HCT116 (cell line): ENCODE measurements at regions not wholly inside any gene's neighbourhood (a gene's known extent, or its start where the extent isn't known, plus 50 kb on each side); places are given as distances from the start of the nearest gene placed in this dataset.

Source experiments
- ATAC-seq: fragments of 200-7000 bp; cut with Tn5 transposase; 2 replicates; pipeline ENCODE4 v1.9.1; 2020; ENCODE audit warnings: mild to moderate bottlenecking, moderate library complexity
- BruUV-seq: library from RNA; stranded (reverse); fragments of 400-500 nt; replicated peaks from 2 replicates; lab custom pipeline; 2021; lab: Mats Ljungman, UMichigan
- CTCF ChIA-PET: fragments of 300-600 bp; sonication (Branson Sonifier 250); formaldehyde crosslinking; loops from one replicate; lab custom pipeline; 2021; ENCODE audit warnings: antibody characterized with exemption; lab: Charles Lee
- POLR2A ChIA-PET: fragments of 300-600, 350-600 bp; sonication (Branson Sonifier 250); formaldehyde crosslinking; loops from one replicate; lab custom pipeline; 2021; ENCODE audit warnings: antibody characterized with exemption; lab: Charles Lee
- RAD21 ChIA-PET, 2 experiments: fragments of 300-600 bp; sonication (Branson Sonifier 250); formaldehyde crosslinking; loops; one replicate each; lab custom pipeline; 2023; ENCODE audit warnings: low total read pairs in 2 of 2; ENCODE audit not compliant: uncharacterized antibody in 2 of 2, unreplicated experiment in 2 of 2, low non-redundant PET in 1 of 2; lab: Charles Lee
- DNase-seq: peaks from one replicate; pipeline ENCODE4 v3.0.0-alpha.2; 2010; ENCODE audit warnings: low read depth, low spot score
- H2AFZ ChIP-seq: fragments of 200-600 bp; shearing (Covaris generic), sonication (generic); 2 replicates; pipeline ENCODE4 v1.6.1; 2017; ENCODE audit warnings: low read depth, mixed run types, mixed read lengths, antibody characterized with exemption, low read length; ENCODE audit not compliant: poor library complexity, severe bottlenecking
- H3K27ac ChIP-seq: 2 replicates; pipeline ENCODE4 v1.5.1; 2012; ENCODE audit warnings: low read depth, low read length
- H3K27me3 ChIP-seq: fragments of 200-600 bp; sonication (generic); 2 replicates; pipeline ENCODE4 v1.6.1; 2016; ENCODE audit warnings: mixed run types, low read length, mixed read lengths; ENCODE audit not compliant: insufficient read depth
- H3K36me3 ChIP-seq, 2 experiments: fragments of 200-500 bp in 1 of 2; fragments of 200-600 bp in 1 of 2; sonication (Bioruptor generic) in 1 of 2; sonication (generic) in 1 of 2; 2 replicates each; pipeline versions ENCODE4 v1.5.1 to v1.6.1; 2014 to 2016; ENCODE audit warnings: low read length in 2 of 2, inconsistent platforms in 1 of 2, mixed read lengths in 1 of 2, mixed run types in 1 of 2; ENCODE audit not compliant: insufficient read depth in 2 of 2, control insufficient read depth in 1 of 2
- H3K4me1 ChIP-seq, 2 experiments: fragments of 200-600 bp in 1 of 2; sonication (generic) in 1 of 2; 2 replicates each; pipeline versions ENCODE4 v1.5.1 to v1.6.1; 2012 to 2017; ENCODE audit warnings: low read length in 2 of 2, inconsistent platforms in 1 of 2, mild to moderate bottlenecking in 1 of 2, mixed read lengths in 1 of 2, mixed run types in 1 of 2, moderate library complexity in 1 of 2; ENCODE audit not compliant: insufficient read depth in 2 of 2, control insufficient read depth in 1 of 2
- H3K4me2 ChIP-seq: fragments of 200-600 bp; sonication (generic); 2 replicates; pipeline ENCODE4 v1.6.1; 2017; ENCODE audit warnings: mixed run types, low read length, mixed read lengths
- H3K4me3 ChIP-seq, 2 experiments: fragments of 200-600 bp in 1 of 2; sonication (generic) in 1 of 2; replicated peaks in 1 of 2; 2 replicates each; pipeline ENCODE4 v1.5.1; 2011 to 2016; ENCODE audit warnings: low read length in 2 of 2, control low read depth in 1 of 2, low read depth in 1 of 2, mild to moderate bottlenecking in 1 of 2, mixed read lengths in 1 of 2, mixed run types in 1 of 2
- H3K79me2 ChIP-seq: fragments of 200-600 bp; sonication (generic); 2 replicates; pipeline ENCODE4 v1.6.1; 2017; ENCODE audit warnings: mild to moderate bottlenecking, mixed run types, low read length, moderate library complexity, mixed read lengths; ENCODE audit not compliant: insufficient read depth
- H3K9ac ChIP-seq: fragments of 200-600 bp; sonication (generic); 2 replicates; pipeline ENCODE4 v1.6.1; 2016; ENCODE audit warnings: low read length, mixed read lengths
- H3K9me2 ChIP-seq: fragments of 200-600 bp; sonication (generic), shearing (Covaris generic); 2 replicates; pipeline ENCODE4 v1.6.1; 2017; ENCODE audit warnings: mixed run types, mild to moderate bottlenecking, moderate library complexity; ENCODE audit not compliant: insufficient read depth
- H3K9me3 ChIP-seq, 2 experiments: fragments of 200-500 bp in 1 of 2; fragments of 200-600 bp in 1 of 2; sonication (Bioruptor generic) in 1 of 2; sonication (generic) in 1 of 2; 2 replicates each; pipeline ENCODE4 v1.6.1; 2014 to 2017; ENCODE audit warnings: low read length in 2 of 2, mixed read lengths in 2 of 2, inconsistent platforms in 1 of 2, low read depth in 1 of 2, mild to moderate bottlenecking in 1 of 2, mixed run types in 1 of 2, moderate library complexity in 1 of 2; ENCODE audit not compliant: control insufficient read depth in 1 of 2, insufficient read depth in 1 of 2
- H4K20me1 ChIP-seq: fragments of 200-600 bp; sonication (generic), shearing (Covaris generic); 2 replicates; pipeline ENCODE4 v1.6.1; 2017; ENCODE audit warnings: mixed run types, mild to moderate bottlenecking, moderate library complexity; ENCODE audit not compliant: insufficient read depth
- EGR1 ChIP-seq: IDR thresholded peaks from 2 replicates; pipeline ENCODE4 v1.6.1; 2012; ENCODE audit warnings: low read depth
- EZH2 ChIP-seq: fragments of 200-600 bp; sonication (generic); IDR thresholded peaks from 2 replicates; pipeline ENCODE4 v1.6.1; 2017; ENCODE audit warnings: antibody characterized with exemption, mixed run types
- FOSL1 ChIP-seq: IDR thresholded peaks from 2 replicates; pipeline ENCODE4 v1.6.1; 2012; ENCODE audit warnings: low read depth
- JUND ChIP-seq: IDR thresholded peaks from 2 replicates; pipeline ENCODE4 v1.6.1; 2012
- POLR2A ChIP-seq: IDR thresholded peaks from 2 replicates; pipeline ENCODE4 v1.7.0; 2011; ENCODE audit warnings: borderline replicate concordance; ENCODE audit not compliant: insufficient read depth, insufficient read length; ENCODE audit errors: extremely low read depth
- POLR2AphosphoS5 ChIP-seq: IDR thresholded peaks from 2 replicates; pipeline ENCODE4 v1.6.1; 2011; ENCODE audit warnings: mild to moderate bottlenecking, low read depth, low read length, moderate library complexity
- RAD21 ChIP-seq: IDR thresholded peaks from 2 replicates; pipeline ENCODE4 v1.6.1; 2012; ENCODE audit warnings: low read depth, mild to moderate bottlenecking
- SIN3A ChIP-seq: IDR thresholded peaks from 2 replicates; pipeline ENCODE4 v1.6.1; 2012; ENCODE audit warnings: low read depth
- YY1 ChIP-seq: IDR thresholded peaks from 2 replicates; pipeline ENCODE4 v1.6.1; 2011; ENCODE audit warnings: low read length, low read depth, moderate library complexity, mild to moderate bottlenecking; ENCODE audit not compliant: insufficient replicate concordance; ENCODE audit errors: extremely low read depth
- ZNF274 ChIP-seq: fragments of 200-500 bp; sonication (Bioruptor generic); IDR thresholded peaks from 2 replicates; pipeline ENCODE4 v1.6.1; 2014; ENCODE audit warnings: mild to moderate bottlenecking, low read depth, low read length, inconsistent platforms
- intact Hi-C: fragments of 100-400 bp; cut with micrococcal nuclease; formaldehyde crosslinking; loops from 2 replicates; pipeline ENCODE4 v1.10.0; 2022
- TF ChIP-seq, protein P1 (sequence below): IDR thresholded peaks from 2 replicates; pipeline ENCODE4 v1.6.1; 2011; ENCODE audit warnings: mild to moderate bottlenecking, low read length, moderate library complexity; ENCODE audit not compliant: insufficient replicate concordance; ENCODE audit errors: extremely low read depth

DNA sequence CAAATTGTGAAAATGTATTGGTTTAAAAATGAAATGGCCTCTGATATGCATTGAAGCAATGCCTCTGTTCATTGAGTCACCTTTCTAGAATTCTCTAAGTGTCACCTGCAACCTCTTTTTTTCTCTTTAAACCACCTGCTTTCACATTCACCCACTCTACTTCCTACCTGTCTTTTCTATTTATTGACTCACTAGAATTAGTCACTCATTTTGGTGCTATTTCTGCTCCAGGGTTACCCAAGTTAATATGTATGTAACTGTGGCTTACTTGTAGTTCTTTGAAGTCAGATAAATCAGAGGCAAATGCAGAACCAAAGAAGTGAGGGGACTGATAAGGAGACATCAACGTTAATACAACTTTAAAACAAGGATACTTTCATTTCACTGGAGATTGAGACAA, 674.7 kb downstream of the CCSER2 start:
- H3K9ac ChIP-seq, result no peak overlapping the region
- no peak for ATAC-seq
- no peaks in the 10 kb centered on the region for H3K9me3 ChIP-seq
- no peak overlapping the region for H2AFZ ChIP-seq
- no peak overlapping the region for H3K4me3 ChIP-seq
- POLR2A ChIA-PET, result no interaction called here
- no peak overlapping the region for H3K4me2 ChIP-seq
- no TSS peak for BruUV-seq
- intact Hi-C loops, result no loop called here
- H4K20me1 ChIP-seq, result no peaks in the 10 kb centered on the region
- H3K27me3 ChIP-seq, result no peaks in the 10 kb centered on the region
- no peaks in the 10 kb centered on the region for H3K79me2 ChIP-seq
- no peaks in the 10 kb centered on the region for H3K9me2 ChIP-seq
- H3K27ac ChIP-seq, result no peak overlapping the region
- H3K36me3 ChIP-seq, result no peaks in the 10 kb centered on the region
- RAD21 ChIA-PET, result no interaction called here
- no peak for DNase-seq
- no peak for TF ChIP-seq EGR1
- TF ChIP-seq SIN3A, result no peak
- TF ChIP-seq POLR2A, result no peak
- no peak for TF ChIP-seq POLR2AphosphoS5
- no peak for TF ChIP-seq ZNF274
- TF ChIP-seq EZH2, result no peak
- TF ChIP-seq JUND, result no peak
- TF ChIP-seq FOSL1, result no peak
- no peak for TF ChIP-seq YY1
- no peak for TF ChIP-seq RAD21
- TF ChIP-seq, protein P1, sequence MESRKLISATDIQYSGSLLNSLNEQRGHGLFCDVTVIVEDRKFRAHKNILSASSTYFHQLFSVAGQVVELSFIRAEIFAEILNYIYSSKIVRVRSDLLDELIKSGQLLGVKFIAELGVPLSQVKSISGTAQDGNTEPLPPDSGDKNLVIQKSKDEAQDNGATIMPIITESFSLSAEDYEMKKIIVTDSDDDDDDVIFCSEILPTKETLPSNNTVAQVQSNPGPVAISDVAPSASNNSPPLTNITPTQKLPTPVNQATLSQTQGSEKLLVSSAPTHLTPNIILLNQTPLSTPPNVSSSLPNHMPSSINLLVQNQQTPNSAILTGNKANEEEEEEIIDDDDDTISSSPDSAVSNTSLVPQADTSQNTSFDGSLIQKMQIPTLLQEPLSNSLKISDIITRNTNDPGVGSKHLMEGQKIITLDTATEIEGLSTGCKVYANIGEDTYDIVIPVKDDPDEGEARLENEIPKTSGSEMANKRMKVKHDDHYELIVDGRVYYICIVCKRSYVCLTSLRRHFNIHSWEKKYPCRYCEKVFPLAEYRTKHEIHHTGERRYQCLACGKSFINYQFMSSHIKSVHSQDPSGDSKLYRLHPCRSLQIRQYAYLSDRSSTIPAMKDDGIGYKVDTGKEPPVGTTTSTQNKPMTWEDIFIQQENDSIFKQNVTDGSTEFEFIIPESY, result no peak
- TF ChIP-seq, all 23 proteins: peak for 0
- no peaks in the 10 kb centered on the region for H3K4me1 ChIP-seq
- CTCF ChIA-PET, result no interaction called here
